Transverse colon (tissue), 4 donors: ENCODE measurements at regions not wholly inside any gene's neighbourhood (a gene's known extent, or its start where the extent isn't known, plus 50 kb on each side); places are given as distances from the start of the nearest gene placed in this dataset.

Experiments used
- POLR2AphosphoS5 ChIP-seq, 3 donors: sonication (generic); formaldehyde crosslinking; IDR thresholded peaks; one replicate each; pipeline ENCODE4 v1.6.1; 2016; ENCODE audit warnings: antibody characterized with exemption in 3 of 3
- TF ChIP-seq, protein P1 (sequence below), 5 experiments: fragments of 200-600 bp in 3 of 5; fragments of 450-650 bp in 2 of 5; sonication (generic) in 3 of 5; IDR thresholded peaks; 1 replicate in 2 of 5; 2 replicates in 3 of 5; pipeline ENCODE4 v1.5.1; 2016 to 2017; ENCODE audit warnings: antibody characterized with exemption in 5 of 5, inconsistent platforms in 3 of 5, mild to moderate bottlenecking in 2 of 5, moderate library complexity in 1 of 5

DNA sequence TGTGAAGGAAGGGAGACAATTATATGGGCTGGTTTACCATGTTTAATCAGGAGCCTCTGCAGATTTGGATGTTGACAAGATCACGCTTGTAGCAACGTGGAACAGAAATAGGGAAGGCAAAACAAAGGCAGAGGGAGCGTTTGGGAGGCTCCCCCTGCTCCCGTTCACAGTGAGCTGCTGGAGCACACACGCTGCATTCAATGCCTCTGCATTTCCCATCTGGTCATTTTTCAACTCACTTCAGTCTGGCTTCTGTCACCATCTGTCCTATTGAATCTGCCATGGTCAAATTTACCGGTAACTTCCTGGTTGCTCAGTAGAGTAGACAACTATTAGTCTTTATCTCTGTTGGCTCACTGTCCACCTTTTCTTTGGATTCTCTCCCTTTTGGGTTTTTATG lies 91.0 kb downstream of the NHLRC3 start:
- no peak for TF ChIP-seq POLR2AphosphoS5 (IDR thresholded peaks at IDR 0.05)
- TF ChIP-seq, protein P1, sequence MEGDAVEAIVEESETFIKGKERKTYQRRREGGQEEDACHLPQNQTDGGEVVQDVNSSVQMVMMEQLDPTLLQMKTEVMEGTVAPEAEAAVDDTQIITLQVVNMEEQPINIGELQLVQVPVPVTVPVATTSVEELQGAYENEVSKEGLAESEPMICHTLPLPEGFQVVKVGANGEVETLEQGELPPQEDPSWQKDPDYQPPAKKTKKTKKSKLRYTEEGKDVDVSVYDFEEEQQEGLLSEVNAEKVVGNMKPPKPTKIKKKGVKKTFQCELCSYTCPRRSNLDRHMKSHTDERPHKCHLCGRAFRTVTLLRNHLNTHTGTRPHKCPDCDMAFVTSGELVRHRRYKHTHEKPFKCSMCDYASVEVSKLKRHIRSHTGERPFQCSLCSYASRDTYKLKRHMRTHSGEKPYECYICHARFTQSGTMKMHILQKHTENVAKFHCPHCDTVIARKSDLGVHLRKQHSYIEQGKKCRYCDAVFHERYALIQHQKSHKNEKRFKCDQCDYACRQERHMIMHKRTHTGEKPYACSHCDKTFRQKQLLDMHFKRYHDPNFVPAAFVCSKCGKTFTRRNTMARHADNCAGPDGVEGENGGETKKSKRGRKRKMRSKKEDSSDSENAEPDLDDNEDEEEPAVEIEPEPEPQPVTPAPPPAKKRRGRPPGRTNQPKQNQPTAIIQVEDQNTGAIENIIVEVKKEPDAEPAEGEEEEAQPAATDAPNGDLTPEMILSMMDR (IDR thresholded peaks at IDR 0.05) = no peak
